ENCODE measurements at regions not wholly inside any gene's neighbourhood (a gene's known extent, or its start where the extent isn't known, plus 50 kb on each side); places are given as distances from the start of the nearest gene placed in this dataset.

GRCh38 chr2:7829241-7829640, 852.6 kb upstream of the ID2 start:
- no peak overlapping the region for H3K4me3 ChIP-seq (ENCODE audit: low read depth in 1 of 2, low read length in 2 of 2)
- no peaks in the 10 kb centered on the region for H3K36me3 ChIP-seq (ENCODE audit: control insufficient read depth in 1 of 2, insufficient read depth in 2 of 2, low read length in 2 of 2)
- no peak overlapping the region for H3K27ac ChIP-seq (ENCODE audit: low read length)
- H3K4me1 ChIP-seq (ENCODE audit: control insufficient read depth in 1 of 2, insufficient read depth in 2 of 2, low read length in 2 of 2), result no peaks in the 10 kb centered on the region
- no peaks in the 10 kb centered on the region for H3K9me3 ChIP-seq (ENCODE audit: control insufficient read depth in 1 of 2, low read length in 2 of 2)
- H3K27me3 ChIP-seq (ENCODE audit: low read depth, low read length), result no peaks in the 10 kb centered on the region

GRCh38 chr2:7830616-7831015, 851.2 kb upstream of the ID2 start:
- Histone ChIP-seq H3K4me3 (ENCODE audit: low read depth in 1 of 2, low read length in 2 of 2) (no peak overlapping the region), H3K4me1 (ENCODE audit: control insufficient read depth in 1 of 2, insufficient read depth in 2 of 2, low read length in 2 of 2) (peaks cover 0 to 4% of the 10 kb centered on the region in 2 donors), H3K36me3 (ENCODE audit: control insufficient read depth in 1 of 2, insufficient read depth in 2 of 2, low read length in 2 of 2) (no peaks in the 10 kb centered on the region), H3K9me3 (ENCODE audit: control insufficient read depth in 1 of 2, low read length in 2 of 2) (no peaks in the 10 kb centered on the region), H3K27me3 (ENCODE audit: low read depth, low read length) (no peaks in the 10 kb centered on the region), H3K27ac (ENCODE audit: low read length) (no peak overlapping the region)

GRCh38 chr2:7835151-7835550, 846.7 kb upstream of the ID2 start:
- peaks cover 0 to 4% of the 10 kb centered on the region in 2 donors for H3K4me1 ChIP-seq (ENCODE audit: control insufficient read depth in 1 of 2, insufficient read depth in 2 of 2, low read length in 2 of 2)
- no peaks in the 10 kb centered on the region for H3K36me3 ChIP-seq (ENCODE audit: control insufficient read depth in 1 of 2, insufficient read depth in 2 of 2, low read length in 2 of 2)
- no peak overlapping the region for H3K4me3 ChIP-seq (ENCODE audit: low read depth in 1 of 2, low read length in 2 of 2)
- no peaks in the 10 kb centered on the region for H3K27me3 ChIP-seq (ENCODE audit: low read depth, low read length)
- H3K27ac ChIP-seq (ENCODE audit: low read length), result no peak overlapping the region
- no peaks in the 10 kb centered on the region for H3K9me3 ChIP-seq (ENCODE audit: control insufficient read depth in 1 of 2, low read length in 2 of 2)

- Histone ChIP-seq H3K4me3 (ENCODE audit: low read depth in 1 of 2, low read length in 2 of 2) (no peak overlapping the region), H3K27me3 (ENCODE audit: low read depth, low read length) (no peaks in the 10 kb centered on the region), H3K36me3 (ENCODE audit: control insufficient read depth in 1 of 2, insufficient read depth in 2 of 2, low read length in 2 of 2) (no peaks in the 10 kb centered on the region), H3K9me3 (ENCODE audit: control insufficient read depth in 1 of 2, low read length in 2 of 2) (no peaks in the 10 kb centered on the region), H3K27ac (ENCODE audit: low read length) (no peak overlapping the region), H3K4me1 (ENCODE audit: control insufficient read depth in 1 of 2, insufficient read depth in 2 of 2, low read length in 2 of 2) (peaks cover 0 to 4% of the 10 kb centered on the region in 2 donors)
Measured at GRCh38 chr2:7835693-7836680, 845.9 kb upstream of the ID2 start.

DNA sequence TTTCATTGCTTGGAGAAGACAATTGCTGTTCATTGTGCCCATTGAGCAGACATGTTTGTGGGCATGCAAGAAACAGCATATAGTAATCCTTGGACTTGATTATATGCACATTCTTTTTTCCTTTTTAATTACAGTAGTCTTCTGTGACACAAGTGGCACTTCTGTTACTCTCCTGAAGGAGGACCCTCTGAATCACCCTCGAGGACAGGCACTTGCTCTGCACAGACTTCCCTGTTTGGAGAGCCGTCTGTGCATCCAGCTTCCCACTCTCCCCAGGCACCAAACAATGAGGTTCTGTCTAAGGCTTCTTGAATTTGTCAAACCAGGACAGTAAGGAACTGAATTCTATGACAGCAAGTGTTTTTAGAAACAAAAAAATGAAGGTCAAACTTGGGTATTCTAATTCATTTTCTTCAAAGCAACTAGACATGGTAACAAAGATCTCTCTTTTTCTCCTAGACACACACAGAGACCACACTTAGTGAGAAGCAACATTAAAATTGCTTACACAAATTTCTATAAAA, 844.6 kb upstream of the ID2 start:
- Histone ChIP-seq H3K4me3 (ENCODE audit: low read depth in 1 of 2, low read length in 2 of 2) (no peak overlapping the region), H3K27me3 (ENCODE audit: low read depth, low read length) (no peaks in the 10 kb centered on the region), H3K9me3 (ENCODE audit: control insufficient read depth in 1 of 2, low read length in 2 of 2) (no peaks in the 10 kb centered on the region), H3K4me1 (ENCODE audit: control insufficient read depth in 1 of 2, insufficient read depth in 2 of 2, low read length in 2 of 2) (peaks cover 0 to 4% of the 10 kb centered on the region in 2 donors), H3K27ac (ENCODE audit: low read length) (no peak overlapping the region), H3K36me3 (ENCODE audit: control insufficient read depth in 1 of 2, insufficient read depth in 2 of 2, low read length in 2 of 2) (no peaks in the 10 kb centered on the region)

DNA sequence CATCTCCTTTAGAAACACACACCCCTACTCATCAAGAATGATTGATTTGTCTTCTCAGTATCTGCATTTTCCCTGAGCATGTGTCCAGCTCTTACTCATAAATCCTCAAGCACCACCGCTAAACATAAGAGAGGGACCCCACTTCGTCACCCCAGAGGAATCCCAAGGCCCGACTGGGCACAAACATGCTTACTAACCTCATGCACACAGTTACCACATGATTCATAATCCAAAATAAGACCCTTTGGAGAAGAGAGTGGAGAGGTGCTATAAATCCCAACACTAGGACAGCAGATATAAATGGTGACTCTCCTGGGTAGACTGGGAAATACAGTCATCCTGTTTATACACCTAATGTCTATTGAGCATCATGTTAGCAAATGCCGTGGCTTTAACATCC, 843.2 kb upstream of the ID2 start:
- no peak overlapping the region for H3K4me3 ChIP-seq (ENCODE audit: low read depth in 1 of 2, low read length in 2 of 2)
- H3K9me3 ChIP-seq (ENCODE audit: control insufficient read depth in 1 of 2, low read length in 2 of 2), result no peaks in the 10 kb centered on the region
- H3K4me1 ChIP-seq (ENCODE audit: control insufficient read depth in 1 of 2, insufficient read depth in 2 of 2, low read length in 2 of 2), result peaks cover 0 to 4% of the 10 kb centered on the region in 2 donors
- H3K27ac ChIP-seq (ENCODE audit: low read length), result no peak overlapping the region
- H3K36me3 ChIP-seq (ENCODE audit: control insufficient read depth in 1 of 2, insufficient read depth in 2 of 2, low read length in 2 of 2), result no peaks in the 10 kb centered on the region
- no peaks in the 10 kb centered on the region for H3K27me3 ChIP-seq (ENCODE audit: low read depth, low read length)

GRCh38 chr2:7840651-7841380, 841.0 kb upstream of the ID2 start:
- H3K27me3 ChIP-seq (ENCODE audit: low read depth, low read length), result no peaks in the 10 kb centered on the region
- no peak overlapping the region for H3K27ac ChIP-seq (ENCODE audit: low read length)
- peaks cover 0 to 7% of the 10 kb centered on the region in 2 donors for H3K4me1 ChIP-seq (ENCODE audit: control insufficient read depth in 1 of 2, insufficient read depth in 2 of 2, low read length in 2 of 2)
- H3K4me3 ChIP-seq (ENCODE audit: low read depth in 1 of 2, low read length in 2 of 2), result no peak overlapping the region
- no peaks in the 10 kb centered on the region for H3K9me3 ChIP-seq (ENCODE audit: control insufficient read depth in 1 of 2, low read length in 2 of 2)
- no peaks in the 10 kb centered on the region for H3K36me3 ChIP-seq (ENCODE audit: control insufficient read depth in 1 of 2, insufficient read depth in 2 of 2, low read length in 2 of 2)

- H3K9me3 ChIP-seq (ENCODE audit: control insufficient read depth in 1 of 2, low read length in 2 of 2), result no peaks in the 10 kb centered on the region
- no peaks in the 10 kb centered on the region for H3K27me3 ChIP-seq (ENCODE audit: low read depth, low read length)
- H3K4me3 ChIP-seq (ENCODE audit: low read depth in 1 of 2, low read length in 2 of 2), result no peak overlapping the region
- no peak overlapping the region for H3K27ac ChIP-seq (ENCODE audit: low read length)
- peaks cover 0 to 7% of the 10 kb centered on the region in 2 donors for H3K4me1 ChIP-seq (ENCODE audit: control insufficient read depth in 1 of 2, insufficient read depth in 2 of 2, low read length in 2 of 2)
- no peaks in the 10 kb centered on the region for H3K36me3 ChIP-seq (ENCODE audit: control insufficient read depth in 1 of 2, insufficient read depth in 2 of 2, low read length in 2 of 2)
Measured at GRCh38 chr2:7841751-7842150, 840.1 kb upstream of the ID2 start.

DNA sequence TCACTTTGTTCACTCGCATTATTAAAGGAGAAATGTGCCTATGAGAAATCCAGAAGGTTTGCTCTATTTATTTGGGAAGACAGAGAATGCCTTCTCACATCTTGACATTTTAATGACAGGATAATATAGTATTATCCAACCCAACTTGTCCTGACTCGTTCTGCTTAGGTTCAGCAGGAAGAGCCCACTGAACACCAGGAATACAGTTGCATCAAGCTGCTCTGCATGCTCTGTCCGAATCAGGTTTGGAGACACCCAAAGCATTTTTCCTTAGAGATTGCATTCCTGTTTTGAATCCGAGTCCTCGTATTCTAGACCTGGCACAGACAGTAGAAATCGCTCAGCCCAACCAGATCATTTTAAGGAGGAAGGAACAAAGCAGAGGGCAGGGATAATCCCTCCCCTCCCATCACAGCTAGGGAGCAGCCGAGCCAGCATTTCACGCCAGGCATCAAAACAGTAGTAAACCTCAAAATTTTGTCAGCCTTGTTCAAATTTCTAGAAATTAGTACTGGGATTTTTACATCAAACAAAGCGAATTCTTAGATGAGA, 837.4 kb upstream of the ID2 start:
- Histone ChIP-seq H3K36me3 (ENCODE audit: control insufficient read depth in 1 of 2, insufficient read depth in 2 of 2, low read length in 2 of 2) (no peaks in the 10 kb centered on the region), H3K4me1 (ENCODE audit: control insufficient read depth in 1 of 2, insufficient read depth in 2 of 2, low read length in 2 of 2) (peaks cover 0 to 12% of the 10 kb centered on the region in 2 donors), H3K27me3 (ENCODE audit: low read depth, low read length) (no peaks in the 10 kb centered on the region), H3K27ac (ENCODE audit: low read length) (no peak overlapping the region), H3K4me3 (ENCODE audit: low read depth in 1 of 2, low read length in 2 of 2) (no peak overlapping the region), H3K9me3 (ENCODE audit: control insufficient read depth in 1 of 2, low read length in 2 of 2) (no peaks in the 10 kb centered on the region)

DNA sequence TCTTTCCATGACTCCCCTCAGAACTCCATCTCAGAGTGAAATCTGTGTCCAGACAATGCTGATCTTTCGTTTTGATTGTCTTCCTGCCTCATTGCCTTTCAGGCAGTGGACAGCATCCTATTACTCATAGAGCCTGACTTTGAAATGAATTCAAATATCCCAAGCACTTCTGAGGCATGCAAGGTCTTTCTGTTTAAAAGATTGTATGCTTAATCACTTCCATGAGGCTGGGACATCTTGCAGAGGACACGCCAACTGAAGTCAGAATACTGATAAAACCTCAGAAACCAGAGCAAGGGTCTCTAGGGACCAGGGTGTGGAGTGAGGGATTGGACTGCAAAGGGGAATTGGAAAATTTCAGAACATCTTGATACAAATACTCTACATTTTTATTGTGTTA, 836.5 kb upstream of the ID2 start:
- Histone ChIP-seq H3K27ac (ENCODE audit: low read length) (no peak overlapping the region), H3K9me3 (ENCODE audit: control insufficient read depth in 1 of 2, low read length in 2 of 2) (no peaks in the 10 kb centered on the region), H3K4me3 (ENCODE audit: low read depth in 1 of 2, low read length in 2 of 2) (no peak overlapping the region), H3K36me3 (ENCODE audit: control insufficient read depth in 1 of 2, insufficient read depth in 2 of 2, low read length in 2 of 2) (no peaks in the 10 kb centered on the region), H3K27me3 (ENCODE audit: low read depth, low read length) (no peaks in the 10 kb centered on the region), H3K4me1 (ENCODE audit: control insufficient read depth in 1 of 2, insufficient read depth in 2 of 2, low read length in 2 of 2) (peaks cover 0 to 12% of the 10 kb centered on the region in 2 donors)

DNA sequence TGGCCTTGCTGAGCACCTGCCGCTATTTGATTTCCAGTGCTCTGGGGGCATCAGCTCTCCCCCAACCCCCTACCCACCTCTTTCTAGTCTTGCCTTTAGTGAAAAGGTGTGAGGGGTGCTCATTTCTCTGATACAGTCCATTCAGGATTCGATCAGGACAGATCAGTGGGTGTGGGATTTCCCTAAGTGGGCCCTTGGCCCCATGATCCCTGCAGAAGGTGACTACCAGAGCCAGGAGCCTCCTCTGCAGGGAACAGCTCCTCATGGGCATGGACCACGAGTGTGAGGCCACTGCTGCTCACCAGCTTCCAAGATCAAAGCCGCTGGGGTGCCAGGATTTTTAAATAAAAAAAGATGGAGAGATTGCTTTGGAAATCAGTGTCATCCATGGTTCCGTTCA, 835.2 kb upstream of the ID2 start:
- Histone ChIP-seq H3K9me3 (ENCODE audit: control insufficient read depth in 1 of 2, low read length in 2 of 2) (no peaks in the 10 kb centered on the region), H3K36me3 (ENCODE audit: control insufficient read depth in 1 of 2, insufficient read depth in 2 of 2, low read length in 2 of 2) (no peaks in the 10 kb centered on the region)

More for the DNA sequence above, 835.2 kb upstream of the ID2 start:
- H3K4me3 ChIP-seq (ENCODE audit: low read depth in 1 of 2, low read length in 2 of 2), result no peak overlapping the region
- no peak overlapping the region for H3K27ac ChIP-seq (ENCODE audit: low read length)
- H3K27me3 ChIP-seq (ENCODE audit: low read depth, low read length), result no peaks in the 10 kb centered on the region
- peaks cover 0 to 12% of the 10 kb centered on the region in 2 donors for H3K4me1 ChIP-seq (ENCODE audit: control insufficient read depth in 1 of 2, insufficient read depth in 2 of 2, low read length in 2 of 2)

Measured in muscle layer of duodenum (tissue), 2 donors.